ENCODE measurements at regions not wholly inside any gene's neighbourhood (a gene's known extent, or its start where the extent isn't known, plus 50 kb on each side); places are given as distances from the start of the nearest gene placed in this dataset.
A peak's percentile ranks its signal among the peaks of the same experiment; 100 is the strongest.

GRCh38 chr5:15386122-15386521 is 113.9 kb upstream of the FBXL7 start:
- ChIA-PET CTCF (no interaction called here), POLR2A (ENCODE audit: low non-redundant PET) (no interaction called here)
- H3K27ac ChIP-seq: no peak overlapping the region
- TF ChIP-seq CTCF (conservative IDR thresholded peaks at IDR 0.05; ENCODE audit: low read depth): no peak
- DNase-seq (ENCODE audit: low spot score): no peak

DNA sequence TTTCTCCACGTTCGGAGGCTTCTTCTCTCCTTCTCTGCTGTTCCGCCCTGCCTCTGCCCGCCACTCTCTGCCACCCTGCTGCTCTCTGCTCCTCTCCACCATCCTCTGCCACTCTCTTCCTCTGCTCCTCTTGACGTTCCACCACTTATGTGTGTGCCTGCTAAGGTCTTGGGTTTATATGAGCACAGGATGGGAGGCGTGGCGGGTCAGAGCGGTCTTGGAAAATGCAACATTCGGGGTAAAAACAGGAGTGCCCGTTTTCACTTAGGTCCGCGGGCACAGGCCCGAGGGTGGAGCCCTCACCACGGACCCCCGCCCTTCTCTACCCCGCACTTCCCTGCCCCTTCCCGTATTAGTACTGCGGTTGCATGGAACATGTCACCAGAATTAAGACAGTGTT is 114.4 kb upstream of the FBXL7 start:
- DNase-seq (ENCODE audit: low spot score): no peak
- ChIA-PET CTCF (no interaction called here), POLR2A (ENCODE audit: low non-redundant PET) (no interaction called here)
- no peak for TF ChIP-seq CTCF (conservative IDR thresholded peaks at IDR 0.05; ENCODE audit: low read depth)
- H3K27ac ChIP-seq: no peak overlapping the region

DNA sequence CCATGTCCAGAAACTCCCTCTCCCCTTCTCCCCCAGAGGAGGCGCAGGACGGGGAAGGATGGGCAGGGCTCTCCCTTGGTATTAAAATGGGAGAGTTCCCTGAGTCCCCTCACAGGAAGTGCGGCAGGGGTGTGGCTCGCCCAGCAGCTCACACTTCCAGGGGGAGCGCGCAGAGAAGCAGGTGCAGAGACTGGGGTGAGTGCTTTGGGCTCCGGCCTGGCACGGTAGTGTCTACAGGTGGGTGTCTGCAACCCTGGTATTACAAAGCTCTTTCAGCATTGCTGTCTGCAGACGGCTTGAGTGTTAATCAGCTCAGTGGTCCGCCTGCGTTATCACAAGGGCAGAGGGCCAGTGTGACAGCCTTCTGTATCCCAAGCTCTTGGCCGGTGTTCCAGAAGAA is 114.9 kb upstream of the FBXL7 start:
- CTCF ChIA-PET: no interaction called here

GRCh38 chr5:15384581-15384980 is 115.4 kb upstream of the FBXL7 start:
- TF ChIP-seq CTCF (conservative IDR thresholded peaks at IDR 0.05; ENCODE audit: low read depth): no peak
- DNase-seq (ENCODE audit: low spot score): no peak
- POLR2A ChIA-PET (ENCODE audit: low non-redundant PET): no interaction called here
- no peak overlapping the region for H3K27ac ChIP-seq
- CTCF ChIA-PET: no interaction called here

More for the DNA sequence above, 114.9 kb upstream of the FBXL7 start:
- POLR2A ChIA-PET (ENCODE audit: low non-redundant PET): no interaction called here
- H3K27ac ChIP-seq: no peak overlapping the region
- no peak for TF ChIP-seq CTCF (conservative IDR thresholded peaks at IDR 0.05; ENCODE audit: low read depth)
- DNase-seq (ENCODE audit: low spot score): no peak

DNA sequence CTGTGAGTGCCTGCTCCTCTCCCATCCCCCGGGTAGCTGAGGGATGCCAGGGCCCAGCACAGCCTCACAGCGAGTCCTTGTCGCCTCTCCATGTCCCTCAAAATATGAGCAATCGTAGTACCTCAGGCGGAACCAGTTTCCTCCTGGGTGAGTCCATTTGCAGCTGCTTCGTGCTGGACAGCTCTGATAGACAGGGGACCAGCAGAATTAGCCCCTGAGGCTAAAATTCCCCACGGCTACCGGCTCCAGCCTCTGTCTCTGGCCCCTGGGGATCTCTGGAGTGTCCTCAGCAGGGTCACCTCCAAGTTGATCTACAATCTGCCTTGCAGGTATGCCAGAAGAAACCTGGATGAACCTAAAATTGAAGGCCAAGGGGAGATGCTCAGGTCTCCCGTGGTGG is 115.8 kb upstream of the FBXL7 start:
- TF ChIP-seq CTCF (conservative IDR thresholded peaks at IDR 0.05; ENCODE audit: low read depth): no peak
- CTCF ChIA-PET: no interaction called here
- H3K27ac ChIP-seq: no peak overlapping the region
- no peak for DNase-seq (ENCODE audit: low spot score)
- POLR2A ChIA-PET (ENCODE audit: low non-redundant PET): no interaction called here

- CTCF ChIA-PET: no interaction called here
- TF ChIP-seq CTCF (conservative IDR thresholded peaks at IDR 0.05; ENCODE audit: low read depth): peak; percentile 38
Observed at GRCh38 chr5:15383469-15383868, 116.5 kb upstream of the FBXL7 start.

DNA sequence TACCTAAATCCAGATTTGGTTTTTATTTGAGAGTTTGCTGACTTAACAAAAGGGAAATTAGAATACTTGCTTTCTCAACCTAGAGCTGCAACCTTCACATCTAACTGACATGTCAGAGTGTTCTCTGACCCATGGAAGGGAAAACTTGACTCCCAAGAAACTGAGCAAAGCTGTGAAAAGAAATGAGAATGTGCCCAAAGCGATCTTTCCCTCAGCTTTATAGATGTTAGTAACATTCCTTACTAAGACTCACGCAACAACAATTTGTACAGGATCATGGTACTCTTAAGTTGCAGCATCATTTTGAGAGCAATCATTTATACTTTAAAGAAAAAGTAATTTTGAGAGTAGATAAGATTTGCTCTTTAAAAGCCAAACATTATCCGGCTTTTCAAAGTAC is 117.0 kb upstream of the FBXL7 start:
- TF ChIP-seq CTCF (conservative IDR thresholded peaks at IDR 0.05; ENCODE audit: low read depth): no peak
- CTCF ChIA-PET: no interaction called here
- DNase-seq (ENCODE audit: low spot score): no peak
- POLR2A ChIA-PET (ENCODE audit: low non-redundant PET): no interaction called here
- no peak overlapping the region for H3K27ac ChIP-seq

More at GRCh38 chr5:15383469-15383868, 116.5 kb upstream of the FBXL7 start:
- POLR2A ChIA-PET (ENCODE audit: low non-redundant PET): no interaction called here
- no peak for DNase-seq (ENCODE audit: low spot score)
- H3K27ac ChIP-seq: no peak overlapping the region

Measured in RWPE1 (cell line).